HG03045 (cell line): ENCODE measurements at regions not wholly inside any gene's neighbourhood (a gene's known extent, or its start where the extent isn't known, plus 50 kb on each side); places are given as distances from the start of the nearest gene placed in this dataset.
"Not testable (repeated sequence)": the region's sequence is repeated elsewhere in the genome, so short reads cannot be mapped to it uniquely, and the experiment has no call there.

Experiments used
- ATAC-seq: cut with Tn5 transposase; IDR thresholded peaks from one replicate; pipeline ENCODE4 v1.9.1; 2021; ENCODE audit warnings: mild to moderate bottlenecking, moderate library complexity; ENCODE audit not compliant: unreplicated experiment

GRCh38 chr12:73460212-73460611 is 1077.4 kb upstream of the ATXN7L3B start:
- no peak for ATAC-seq

GRCh38 chr12:73465106-73465505 is 1072.5 kb upstream of the ATXN7L3B start:
- ATAC-seq, result no peak

DNA sequence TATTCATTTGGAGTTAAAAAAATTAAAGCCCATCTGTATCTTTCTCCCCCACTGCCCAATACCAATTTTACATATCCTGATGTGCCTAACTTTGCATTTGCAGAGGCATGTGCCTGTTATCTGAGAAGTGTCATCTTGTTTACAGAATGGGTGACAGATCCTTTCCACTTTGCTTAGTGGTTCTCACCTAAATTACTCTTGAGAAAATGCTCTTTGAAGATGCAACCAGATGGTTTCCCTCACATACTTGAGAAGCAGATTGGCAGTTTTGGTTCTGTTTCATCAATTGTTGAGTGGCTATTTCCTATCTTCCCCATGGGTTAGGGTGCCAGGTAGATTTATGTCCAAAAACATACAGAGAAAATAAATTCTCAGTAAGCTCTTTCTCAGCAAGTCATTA is 1051.4 kb upstream of the ATXN7L3B start:
- no peak for ATAC-seq

DNA sequence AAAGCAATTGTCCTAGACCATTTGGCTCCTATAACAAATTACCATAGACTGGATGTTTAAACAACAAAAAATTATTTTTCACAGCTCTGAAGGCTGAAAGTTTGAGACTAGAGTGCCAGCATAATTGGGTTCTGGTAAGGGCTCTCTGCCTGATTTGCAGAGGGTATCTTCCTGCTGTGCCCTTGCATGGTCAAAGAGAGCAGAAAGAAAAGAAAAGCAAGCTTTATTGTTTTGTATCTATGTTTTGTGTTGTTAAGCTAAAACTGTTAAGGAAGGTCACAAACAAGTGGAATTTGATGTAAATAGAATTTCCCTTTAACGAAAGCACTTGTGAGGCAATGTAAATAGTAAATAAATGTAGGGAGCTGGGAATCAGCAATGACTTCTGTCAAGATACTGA is 1031.0 kb upstream of the ATXN7L3B start:
- ATAC-seq, result no peak

DNA sequence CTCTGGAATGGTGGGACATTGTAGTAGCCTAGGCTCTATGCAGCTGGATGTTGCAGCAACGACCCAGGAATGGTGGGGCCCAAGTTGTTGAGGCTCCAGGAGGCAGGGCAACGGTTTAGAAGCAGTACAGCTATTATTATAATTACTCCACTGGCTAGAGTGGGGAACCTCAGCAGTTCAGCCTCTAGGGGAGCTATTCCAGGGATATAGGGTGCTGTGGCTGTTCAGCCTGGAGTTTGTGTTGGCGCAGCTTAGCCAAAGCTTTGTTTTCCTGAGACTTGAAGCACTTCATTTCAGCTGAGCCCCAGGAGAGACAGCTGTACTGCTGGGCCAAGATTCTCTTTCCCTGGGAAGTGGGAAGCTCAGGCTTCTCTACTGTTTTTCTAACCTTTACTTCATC is 1023.0 kb upstream of the ATXN7L3B start:
- no peak for ATAC-seq

DNA sequence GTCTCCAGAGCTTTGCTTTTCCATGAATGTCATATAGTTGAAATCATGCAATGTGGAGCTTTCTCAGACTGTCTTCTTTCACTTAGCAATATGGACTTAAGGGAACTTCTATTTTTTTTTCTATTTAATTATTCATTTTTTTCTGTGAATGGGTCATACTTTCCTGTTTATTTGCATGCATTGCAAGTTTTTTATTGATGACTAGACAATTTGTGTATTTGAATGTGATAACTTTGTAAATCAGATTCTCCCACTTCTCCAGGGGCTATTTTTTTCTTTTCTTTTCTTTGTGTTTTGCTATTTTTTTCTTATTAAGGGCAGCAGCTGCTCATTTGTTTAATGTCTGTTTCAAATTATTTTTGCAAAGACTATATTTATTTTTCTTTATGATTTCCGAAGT is 1019.8 kb upstream of the ATXN7L3B start:
- ATAC-seq, result no peak

- no peak for ATAC-seq
Measured at GRCh38 chr12:73529231-73529630, 1008.4 kb upstream of the ATXN7L3B start.

- ATAC-seq, result no peak
Measured at GRCh38 chr12:73529954-73530353, 1007.7 kb upstream of the ATXN7L3B start.

DNA sequence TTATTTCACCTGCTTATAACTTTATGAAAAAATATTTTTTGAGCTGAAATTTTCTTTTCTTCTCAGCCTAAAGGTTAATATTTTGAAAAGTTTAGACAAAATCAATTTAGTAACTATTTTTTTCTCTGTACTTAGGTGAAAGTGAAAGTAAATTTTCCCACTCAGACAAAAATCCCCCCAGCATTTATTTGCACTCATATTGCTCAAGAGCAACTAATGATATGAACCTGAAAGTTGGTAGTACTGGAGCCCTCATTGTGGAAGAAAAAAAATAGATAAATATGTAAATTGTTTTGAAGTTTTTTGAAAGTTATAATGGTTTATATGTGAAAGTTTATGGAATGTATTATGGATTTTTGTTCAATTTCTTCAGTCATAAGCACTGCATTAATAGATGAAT is 1005.9 kb upstream of the ATXN7L3B start:
- ATAC-seq, result no peak

DNA sequence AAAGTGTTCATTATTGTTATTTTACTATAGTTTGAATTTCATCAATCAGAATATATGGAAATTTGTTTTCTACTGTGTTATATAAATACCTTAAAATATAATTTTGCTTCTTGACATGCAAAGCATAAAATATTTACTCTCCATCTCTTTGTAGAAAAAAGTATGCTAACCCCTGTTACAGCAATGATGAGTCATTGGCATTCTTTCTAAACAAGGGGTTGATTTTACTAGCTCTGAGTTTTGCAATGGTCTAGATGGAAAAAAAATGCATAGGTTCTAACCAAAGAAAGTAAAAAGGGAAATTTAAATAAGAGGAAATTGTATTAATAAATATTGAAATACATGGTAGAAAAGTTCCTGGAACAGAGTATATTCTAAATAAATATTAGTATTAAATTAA is 990.2 kb upstream of the ATXN7L3B start:
- ATAC-seq, result no peak

DNA sequence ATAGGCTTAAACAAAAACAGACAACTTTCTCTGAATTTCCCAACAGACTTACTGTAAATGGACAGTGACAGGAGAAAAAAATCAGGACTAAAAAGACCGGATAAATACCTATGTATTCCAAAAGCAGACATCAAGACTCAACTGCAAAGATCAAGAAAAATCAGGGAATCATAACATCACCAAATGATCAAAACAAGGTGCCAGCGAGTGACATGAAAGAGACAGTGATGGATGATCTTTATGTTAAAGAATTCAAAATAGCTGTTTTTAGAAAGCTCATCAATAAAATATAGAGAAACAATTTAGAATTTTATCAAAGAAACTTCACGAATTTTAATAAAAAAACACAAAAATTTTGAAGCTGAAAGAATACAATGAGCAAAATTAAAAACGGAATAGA is 952.5 kb upstream of the ATXN7L3B start:
- no peak for ATAC-seq

GRCh38 chr12:73589220-73589619 is 948.4 kb upstream of the ATXN7L3B start:
- no peak for ATAC-seq

GRCh38 chr12:73598626-73599025 is 939.0 kb upstream of the ATXN7L3B start:
- ATAC-seq, result no peak

GRCh38 chr12:73599268-73599667 is 938.4 kb upstream of the ATXN7L3B start:
- ATAC-seq, result no peak

- not testable (repeated sequence) for ATAC-seq
Measured at GRCh38 chr12:73605925-73606324, 931.7 kb upstream of the ATXN7L3B start.

- no peak for ATAC-seq
Measured at GRCh38 chr12:73612551-73612950, 925.1 kb upstream of the ATXN7L3B start.

GRCh38 chr12:73623421-73623820 is 914.2 kb upstream of the ATXN7L3B start:
- ATAC-seq, result no peak

DNA sequence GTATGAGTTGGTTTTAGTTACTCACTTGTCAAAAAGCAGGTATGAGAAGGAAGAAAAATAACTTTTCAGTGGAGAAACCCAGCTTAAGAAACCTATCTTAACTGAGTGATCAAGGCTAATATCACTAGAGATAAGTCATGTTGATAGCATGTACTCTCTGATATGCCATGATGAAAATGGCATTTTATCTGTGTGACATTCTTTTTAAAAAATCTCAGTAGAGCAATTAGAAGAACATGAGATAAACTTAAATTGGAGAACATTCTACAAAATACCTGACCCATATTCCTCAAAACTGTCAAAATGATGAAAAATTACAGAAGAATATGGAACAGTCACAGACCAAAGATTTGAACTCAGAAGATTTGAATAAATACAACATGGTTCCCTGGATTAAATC is 912.4 kb upstream of the ATXN7L3B start:
- no peak for ATAC-seq

- ATAC-seq, result no peak
Measured at GRCh38 chr12:73629171-73629570, 908.5 kb upstream of the ATXN7L3B start.

- no peak for ATAC-seq
Measured at GRCh38 chr12:73629893-73630831, 907.5 kb upstream of the ATXN7L3B start.

DNA sequence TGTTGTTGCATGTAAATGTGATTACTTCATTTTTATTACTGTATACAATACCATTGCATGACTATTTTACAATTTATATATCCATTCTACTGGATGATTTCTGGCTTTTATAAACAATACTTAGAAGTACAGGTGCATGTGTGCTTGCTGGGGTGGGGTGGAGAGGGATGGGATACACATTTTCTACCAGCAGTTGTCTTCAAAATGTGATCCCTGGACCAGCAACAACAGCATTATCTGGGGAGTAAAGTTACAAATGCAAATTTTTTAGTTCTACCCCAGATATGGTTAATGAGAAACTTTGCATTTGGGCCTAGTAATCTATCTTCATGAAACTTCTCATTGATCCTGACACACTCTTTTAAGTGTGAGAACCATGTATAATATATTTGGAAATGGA is 905.4 kb upstream of the ATXN7L3B start:
- ATAC-seq, result no peak

DNA sequence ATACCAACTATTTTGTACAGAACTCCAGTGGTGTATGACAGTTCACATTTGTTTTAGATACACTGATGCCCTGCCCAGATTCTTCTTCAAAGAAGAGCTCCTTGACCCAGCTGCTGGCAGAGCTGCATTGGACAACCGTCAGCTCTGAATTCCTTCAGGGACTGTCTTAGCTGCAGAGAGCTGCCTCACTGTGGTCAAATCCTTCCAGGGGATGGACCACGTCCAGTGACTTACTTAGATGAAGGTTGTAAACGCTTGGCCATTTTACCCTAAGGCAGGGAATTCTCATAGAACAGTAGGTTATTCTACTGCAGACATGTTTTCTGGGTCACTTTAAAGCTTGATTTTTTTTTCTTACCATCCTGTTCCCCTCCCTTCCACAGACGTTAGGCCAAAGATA is 905.0 kb upstream of the ATXN7L3B start:
- ATAC-seq, result no peak

- ATAC-seq, result not testable (repeated sequence)
Measured at GRCh38 chr12:73639397-73639796, 898.2 kb upstream of the ATXN7L3B start.
